Gastroesophageal sphincter (tissue), 4 donors: ENCODE measurements at regions not wholly inside any gene's neighbourhood (a gene's known extent, or its start where the extent isn't known, plus 50 kb on each side); places are given as distances from the start of the nearest gene placed in this dataset.

Experiments
- ATAC-seq: fragments of 150-250 bp; one replicate; pipeline ENCODE4 v1.9.1; 2016; ENCODE audit warnings: mild to moderate bottlenecking, moderate library complexity
- H3K27ac ChIP-seq, 4 donors: fragments of 200-600 bp; sonication (generic) in 3 of 4; 1 replicate in 3 of 4; 2 replicates in 1 of 4; pipeline ENCODE4 v1.5.1; 2016 to 2019
- H3K27me3 ChIP-seq: fragments of 200-600 bp; sonication (generic); one replicate; pipeline ENCODE4 v1.5.1; 2019
- H3K36me3 ChIP-seq, 2 donors: fragments of 200-600 bp; sonication (generic); one replicate each; pipeline ENCODE4 v1.5.1; 2019; ENCODE audit warnings: control low read depth in 1 of 2
- H3K4me1 ChIP-seq, 3 donors: fragments of 200-600 bp; sonication (generic); 1 replicate in 2 of 3; 2 replicates in 1 of 3; pipeline ENCODE4 v1.5.1; 2016 to 2019; ENCODE audit warnings: control low read depth in 2 of 3
- H3K4me3 ChIP-seq, 2 donors: fragments of 200-600 bp; sonication (generic); one replicate each; pipeline ENCODE4 v1.5.1; 2019; ENCODE audit warnings: mild to moderate bottlenecking in 1 of 2, moderate library complexity in 1 of 2
- H3K9me3 ChIP-seq, 3 donors: fragments of 200-600 bp; sonication (generic); one replicate each; pipeline ENCODE4 v1.5.1; 2017 to 2019; ENCODE audit warnings: control low read depth in 2 of 3
- CTCF ChIP-seq, 4 experiments: fragments of 200-600 bp in 2 of 4; fragments of 450-650 bp in 2 of 4; sonication (generic) in 1 of 4; IDR thresholded peaks; one replicate each; pipeline ENCODE4 v1.5.1; 2017 to 2019; ENCODE audit warnings: antibody characterized with exemption in 4 of 4, mild to moderate bottlenecking in 2 of 4, moderate library complexity in 2 of 4
- EP300 ChIP-seq: sonication (generic); formaldehyde crosslinking; IDR thresholded peaks from one replicate; pipeline ENCODE4 v1.6.1; 2017; ENCODE audit warnings: antibody characterized with exemption, mild to moderate bottlenecking
- POLR2A ChIP-seq, 2 donors: fragments of 450-650 bp; IDR thresholded peaks; one replicate each; pipeline ENCODE4 v1.6.1; 2017; ENCODE audit warnings: antibody characterized with exemption in 2 of 2, mild to moderate bottlenecking in 2 of 2, moderate library complexity in 1 of 2
- POLR2AphosphoS5 ChIP-seq: sonication (generic); formaldehyde crosslinking; IDR thresholded peaks from one replicate; pipeline ENCODE4 v1.6.1; 2017; ENCODE audit warnings: antibody characterized with exemption
- WGBS, 2 donors: methylation state at CpG; one replicate each; pipeline ENCODE4 v1.1.5; 2018; ENCODE audit warnings: low coverage in 1 of 2; 5-methylcytosine and 5-hydroxymethylcytosine counted together

GRCh38 chr12:94717108-94717507, 66.8 kb upstream of the TMCC3 start:
- H3K4me3 ChIP-seq: no peak overlapping the region
- TF ChIP-seq POLR2AphosphoS5: no peak
- no peak for TF ChIP-seq CTCF (IDR thresholded peaks at IDR 0.05)
- TF ChIP-seq EP300: no peak
- no peak for TF ChIP-seq POLR2A (IDR thresholded peaks at IDR 0.05)
- H3K4me1 ChIP-seq: peaks cover 0 to 30% (median 0%) of the 10 kb centered on the region in 3 donors
- no peaks in the 10 kb centered on the region for H3K36me3 ChIP-seq
- no peaks in the 10 kb centered on the region for H3K27me3 ChIP-seq
- H3K9me3 ChIP-seq: no peaks in the 10 kb centered on the region
- H3K27ac ChIP-seq: no peak overlapping the region
- ATAC-seq: no peak
- 82 to 84% methylated on average over 5 to 6 of the region's 8 CpGs for WGBS, 2 donors

- peaks cover 0 to 30% (median 0%) of the 10 kb centered on the region in 3 donors for H3K4me1 ChIP-seq
- H3K27ac ChIP-seq: no peak overlapping the region
- H3K4me3 ChIP-seq: no peak overlapping the region
- TF ChIP-seq CTCF (IDR thresholded peaks at IDR 0.05): no peak
- TF ChIP-seq POLR2AphosphoS5: no peak
- TF ChIP-seq EP300: no peak
- TF ChIP-seq POLR2A (IDR thresholded peaks at IDR 0.05): no peak
- WGBS, 2 donors: 65 to 69% methylated on average over 3 to 6 of the region's 6 CpGs
- no peaks in the 10 kb centered on the region for H3K9me3 ChIP-seq
- no peaks in the 10 kb centered on the region for H3K27me3 ChIP-seq
- no peaks in the 10 kb centered on the region for H3K36me3 ChIP-seq
- ATAC-seq: no peak
Observed at GRCh38 chr12:94716339-94716738, 66.0 kb upstream of the TMCC3 start.

GRCh38 chr12:94714378-94715114, 64.2 kb upstream of the TMCC3 start:
- TF ChIP-seq EP300: no peak
- TF ChIP-seq POLR2AphosphoS5: no peak
- TF ChIP-seq CTCF (IDR thresholded peaks at IDR 0.05): no peak
- TF ChIP-seq POLR2A (IDR thresholded peaks at IDR 0.05): no peak
- no peak overlapping the region for H3K4me3 ChIP-seq
- no peaks in the 10 kb centered on the region for H3K36me3 ChIP-seq
- peaks cover 0 to 30% (median 0%) of the 10 kb centered on the region in 3 donors for H3K4me1 ChIP-seq
- ATAC-seq: no peak
- WGBS, 2 donors: 64 to 75% methylated on average over 3 to 5 of the region's 6 CpGs
- H3K27me3 ChIP-seq: no peaks in the 10 kb centered on the region
- no peak overlapping the region for H3K27ac ChIP-seq
- H3K9me3 ChIP-seq: no peaks in the 10 kb centered on the region

GRCh38 chr12:94712815-94713515, 62.6 kb upstream of the TMCC3 start:
- 79 to 80% methylated on average over 4 to 6 of the region's 7 CpGs for WGBS, 2 donors
- H3K27ac ChIP-seq: no peak overlapping the region
- no peak for ATAC-seq

More at GRCh38 chr12:94712815-94713515, 62.6 kb upstream of the TMCC3 start:
- peaks cover 0 to 37% (median 6%) of the 10 kb centered on the region in 3 donors for H3K4me1 ChIP-seq
- H3K9me3 ChIP-seq: no peaks in the 10 kb centered on the region
- no peaks in the 10 kb centered on the region for H3K36me3 ChIP-seq
- no peaks in the 10 kb centered on the region for H3K27me3 ChIP-seq
- H3K4me3 ChIP-seq: no peak overlapping the region
- TF ChIP-seq POLR2AphosphoS5 (no peak), POLR2A (IDR thresholded peaks at IDR 0.05) (no peak), CTCF (IDR thresholded peaks at IDR 0.05) (no peak), EP300 (no peak)
